ENCODE measurements at regions not wholly inside any gene's neighbourhood (a gene's known extent, or its start where the extent isn't known, plus 50 kb on each side); places are given as distances from the start of the nearest gene placed in this dataset.
"Not testable (repeated sequence)": the region's sequence is repeated elsewhere in the genome, so short reads cannot be mapped to it uniquely, and the experiment has no call there.

DNA sequence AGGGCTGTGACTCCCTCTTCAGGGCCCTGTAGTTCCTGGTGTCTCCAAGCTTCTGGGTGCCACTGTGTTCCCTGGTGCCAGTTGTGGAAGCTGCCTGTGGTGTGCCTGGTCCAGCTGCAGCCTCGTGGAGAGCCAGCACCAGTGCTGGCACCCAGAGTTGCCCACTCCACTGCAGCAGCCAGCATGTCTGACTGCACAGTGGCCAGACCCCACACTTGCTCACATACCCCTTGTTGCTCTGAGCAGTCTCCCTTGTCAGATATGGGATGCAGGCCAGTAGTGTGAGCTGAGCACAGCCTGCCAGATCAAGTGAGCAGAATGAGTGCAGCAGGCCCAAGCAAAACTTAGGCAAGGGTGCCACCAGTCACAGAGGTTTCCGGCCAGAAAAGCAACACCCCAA, 108.6 kb downstream of the ZMAT1 start:
- DNase-seq, result no peak

DNA sequence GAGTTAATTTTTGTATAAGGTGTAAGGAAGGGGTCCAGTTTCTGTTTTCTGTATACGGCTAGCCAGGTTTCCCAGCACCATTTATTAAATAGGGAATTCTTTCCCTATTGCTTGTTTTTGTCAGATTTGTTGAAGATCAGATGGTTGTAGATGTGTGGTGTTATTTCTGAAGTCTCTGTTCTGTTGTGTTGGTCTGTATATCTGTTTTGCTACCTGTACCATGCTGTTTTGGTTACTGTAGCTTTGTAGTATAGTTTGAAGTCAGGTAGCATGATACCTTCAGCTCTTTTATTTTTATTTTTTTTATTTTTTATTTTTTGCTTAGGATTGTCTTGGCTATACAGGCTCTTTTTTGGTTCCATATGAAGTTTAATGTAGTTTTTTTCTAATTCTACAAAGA, 114.1 kb downstream of the ZMAT1 start:
- DNase-seq, result not testable (repeated sequence)

DNA sequence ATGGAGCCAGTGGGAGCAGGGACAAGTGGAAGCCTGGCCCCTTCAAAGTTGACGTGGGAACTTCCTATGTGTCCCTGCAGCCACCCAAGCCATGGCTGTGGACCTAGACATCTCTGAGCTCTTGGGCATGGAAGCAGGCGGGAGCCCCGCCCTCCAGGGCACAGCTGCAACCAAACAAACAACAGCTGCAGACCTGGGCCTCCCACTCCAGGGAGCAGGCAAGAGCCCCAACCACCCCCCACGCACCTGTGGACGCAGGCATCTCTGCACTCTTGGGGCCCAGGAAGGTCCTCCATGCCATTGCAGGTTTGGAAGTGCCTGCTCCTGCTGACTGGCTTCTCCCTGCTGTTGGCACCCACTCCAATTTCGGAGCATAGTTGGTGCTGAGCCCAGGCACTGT, 118.6 kb downstream of the ZMAT1 start:
- no peak for DNase-seq

GRCh38 chrX:101803451-101803850, 128.4 kb downstream of the ZMAT1 start:
- DNase-seq, result no peak

- peak; percentile 94 for DNase-seq
These were observed 132.4 kb downstream of the ZMAT1 start for GRCh38 chrX:101799387-101799786.

GRCh38 chrX:101787934-101788333, 128.3 kb upstream of the ARMCX2 start:
- no peak for DNase-seq

GRCh38 chrX:101785142-101785541, 125.5 kb upstream of the ARMCX2 start:
- no peak for DNase-seq

- not testable (repeated sequence) for DNase-seq
These were observed 120.8 kb upstream of the ARMCX2 start for GRCh38 chrX:101780421-101780820.

- no peak for DNase-seq
These were observed 114.7 kb upstream of the ARMCX2 start for GRCh38 chrX:101774340-101774739.

GRCh38 chrX:101764538-101764937, 104.9 kb upstream of the ARMCX2 start:
- no peak for DNase-seq

- peak; percentile 59 for DNase-seq
These were observed 99.3 kb upstream of the ARMCX2 start for GRCh38 chrX:101759000-101759399.

DNA sequence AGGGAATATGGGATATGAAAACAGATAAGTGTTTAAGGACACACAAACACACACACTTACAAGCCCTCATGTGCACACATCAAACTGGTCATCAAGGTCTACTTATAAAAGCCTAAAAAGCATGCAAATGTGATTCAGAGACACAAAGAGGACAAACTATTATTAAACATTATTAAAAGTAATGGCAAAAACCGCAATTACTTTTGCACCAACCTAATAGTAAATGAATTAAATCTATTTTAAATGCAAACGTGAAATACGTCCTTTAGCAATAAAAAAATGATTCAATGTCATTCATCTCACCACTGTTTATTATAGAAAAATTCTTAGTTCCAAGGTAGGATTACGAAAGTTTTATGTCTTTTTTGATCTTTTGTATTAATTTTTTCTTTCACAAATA, 91.1 kb upstream of the ARMCX2 start:
- no peak for DNase-seq

GRCh38 chrX:101749436-101749835, 89.8 kb upstream of the ARMCX2 start:
- no peak for DNase-seq

GRCh38 chrX:101745046-101745445, 85.4 kb upstream of the ARMCX2 start:
- DNase-seq, result no peak

- no peak for DNase-seq
These were observed 84.4 kb upstream of the ARMCX2 start for GRCh38 chrX:101744085-101744484.

- DNase-seq, result no peak
These were observed 81.0 kb upstream of the ARMCX2 start for GRCh38 chrX:101740642-101741041.

GRCh38 chrX:101738867-101739266, 79.2 kb upstream of the ARMCX2 start:
- not testable (repeated sequence) for DNase-seq

GRCh38 chrX:101738411-101738810, 78.8 kb upstream of the ARMCX2 start:
- DNase-seq, result not testable (repeated sequence)

- DNase-seq, result no peak
These were observed 77.0 kb upstream of the ARMCX2 start for GRCh38 chrX:101736651-101737050.

- DNase-seq, result no peak
These were observed 73.2 kb upstream of the ARMCX2 start for GRCh38 chrX:101732870-101733269.

DNA sequence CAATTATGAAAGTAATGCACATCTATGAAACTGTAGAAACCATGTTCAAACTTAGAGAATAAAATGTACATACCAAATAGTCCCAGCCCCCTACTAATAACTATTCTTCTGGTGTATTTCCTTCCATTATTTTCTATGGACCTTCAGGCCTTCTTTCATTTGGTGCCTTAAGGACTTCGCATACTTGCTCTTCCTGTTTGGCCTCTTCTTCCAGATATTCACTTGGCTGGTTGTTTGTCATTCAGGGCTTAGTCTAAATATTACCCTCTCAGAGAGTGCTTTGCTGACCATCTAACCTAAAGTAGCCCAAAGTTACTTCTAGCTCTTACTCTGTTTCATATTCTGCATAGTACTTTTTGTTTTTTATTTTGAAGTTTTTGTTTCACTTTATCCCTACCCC, 70.3 kb upstream of the ARMCX2 start:
- no peak for DNase-seq

Data from NCI-H82 (cell line).